GM18502 (cell line): ENCODE measurements at regions not wholly inside any gene's neighbourhood (a gene's known extent, or its start where the extent isn't known, plus 50 kb on each side); places are given as distances from the start of the nearest gene placed in this dataset.
"Not testable (repeated sequence)": the region's sequence is repeated elsewhere in the genome, so short reads cannot be mapped to it uniquely, and the experiment has no call there.

Experiments used
- ATAC-seq: cut with Tn5 transposase; IDR thresholded peaks from one replicate; pipeline ENCODE4 v1.9.1; 2021; ENCODE audit warnings: mild to moderate bottlenecking; ENCODE audit not compliant: unreplicated experiment, poor library complexity

- no peak for ATAC-seq
These were observed 303.9 kb downstream of the PDCD6IP start for GRCh38 chr3:34102288-34102687.

GRCh38 chr3:34106379-34106778 is 307.9 kb downstream of the PDCD6IP start:
- ATAC-seq, result no peak

- peak; percentile 49 for ATAC-seq
These were observed 308.4 kb downstream of the PDCD6IP start for GRCh38 chr3:34106879-34107278.

- ATAC-seq, result peak; percentile 61
These were observed 309.2 kb downstream of the PDCD6IP start for GRCh38 chr3:34107669-34108068.

GRCh38 chr3:34109021-34109420 is 310.6 kb downstream of the PDCD6IP start:
- no peak for ATAC-seq

GRCh38 chr3:34109846-34110245 is 311.4 kb downstream of the PDCD6IP start:
- ATAC-seq, result peak; percentile 52

GRCh38 chr3:34111361-34111760 is 312.9 kb downstream of the PDCD6IP start:
- ATAC-seq, result no peak

- ATAC-seq, result not testable (repeated sequence)
These were observed 313.8 kb downstream of the PDCD6IP start for GRCh38 chr3:34112261-34112660.

- ATAC-seq, result no peak
These were observed 332.7 kb downstream of the PDCD6IP start for GRCh38 chr3:34131091-34131490.

- ATAC-seq, result no peak
These were observed 333.8 kb downstream of the PDCD6IP start for GRCh38 chr3:34132069-34132692.

GRCh38 chr3:34139566-34139965 is 341.1 kb downstream of the PDCD6IP start:
- no peak for ATAC-seq

- ATAC-seq, result no peak
These were observed 342.2 kb downstream of the PDCD6IP start for GRCh38 chr3:34140616-34141015.

GRCh38 chr3:34141841-34142337 is 343.5 kb downstream of the PDCD6IP start:
- no peak for ATAC-seq

GRCh38 chr3:34145796-34146195 is 347.4 kb downstream of the PDCD6IP start:
- ATAC-seq, result no peak

GRCh38 chr3:34146596-34146995 is 348.2 kb downstream of the PDCD6IP start:
- no peak for ATAC-seq

- ATAC-seq, result peak; percentile 59
These were observed 352.6 kb downstream of the PDCD6IP start for GRCh38 chr3:34150992-34151391.

GRCh38 chr3:34152656-34153055 is 354.2 kb downstream of the PDCD6IP start:
- ATAC-seq, result no peak

- ATAC-seq, result no peak
These were observed 356.7 kb downstream of the PDCD6IP start for GRCh38 chr3:34155108-34155507.

GRCh38 chr3:34155666-34156065 is 357.2 kb downstream of the PDCD6IP start:
- peak; percentile 57 for ATAC-seq

- no peak for ATAC-seq
These were observed 359.1 kb downstream of the PDCD6IP start for GRCh38 chr3:34157491-34157890.

GRCh38 chr3:34159613-34160420 is 361.4 kb downstream of the PDCD6IP start:
- ATAC-seq, result no peak

GRCh38 chr3:34169636-34170035 is 371.2 kb downstream of the PDCD6IP start:
- ATAC-seq, result not testable (repeated sequence)
